Heart right ventricle (tissue), 16 donors: ENCODE measurements at regions not wholly inside any gene's neighbourhood (a gene's known extent, or its start where the extent isn't known, plus 50 kb on each side); places are given as distances from the start of the nearest gene placed in this dataset.

Experiments
- ATAC-seq, 8 donors: fragments of 200-7000 bp; cut with Tn5 transposase; one replicate each; pipeline ENCODE4 v1.9.1; 2020; ENCODE audit warnings: mild to moderate bottlenecking in 8 of 8, moderate library complexity in 8 of 8, moderate number of reproducible peaks in 1 of 8
- DNase-seq, 2 donors: peaks; one replicate each; pipeline ENCODE4 v3.0.0-alpha.2; 2020
- H3K27ac ChIP-seq, 10 donors: fragments of 200-600 bp; sonication (generic) in 2 of 10; one replicate each; pipeline versions ENCODE4 v1.5.0 to v1.8.0; 2020 to 2022; ENCODE audit warnings: mild to moderate bottlenecking in 3 of 10
- H3K27me3 ChIP-seq, 7 donors: fragments of 200-600 bp; one replicate each; pipeline ENCODE4 v1.8.0; 2021 to 2022; ENCODE audit warnings: mild to moderate bottlenecking in 2 of 7
- H3K36me3 ChIP-seq, 9 donors: fragments of 200-600 bp; sonication (generic) in 1 of 9; one replicate each; pipeline versions ENCODE4 v1.5.0 to v1.8.0; 2020 to 2022; ENCODE audit warnings: mild to moderate bottlenecking in 2 of 9
- H3K4me1 ChIP-seq, 9 donors: fragments of 200-600 bp; sonication (generic) in 1 of 9; one replicate each; pipeline versions ENCODE4 v1.5.0 to v1.8.0; 2020 to 2022; ENCODE audit warnings: mild to moderate bottlenecking in 4 of 9
- H3K4me3 ChIP-seq, 10 donors: fragments of 200-600 bp; sonication (generic) in 2 of 10; one replicate each; pipeline versions ENCODE4 v1.5.0 to v1.8.0; 2020 to 2022; ENCODE audit warnings: mild to moderate bottlenecking in 7 of 10, moderate library complexity in 2 of 10
- H3K9me3 ChIP-seq, 11 donors: fragments of 200-600 bp in 10 of 11; sonication (generic) in 2 of 11; one replicate each; pipeline versions ENCODE4 v1.5.0 to v1.8.0; 2013 to 2022; ENCODE audit warnings: mild to moderate bottlenecking in 2 of 11, control low read depth in 1 of 11, moderate library complexity in 1 of 11
- WGBS, 2 donors: extraction: QIAGEN DNeasy Blood & Tissue Kit; methylation state at CpG; one replicate each; pipeline ENCODE4 v1.1.7; 2013; ENCODE audit warnings: inconsistent platforms in 1 of 2; 5-methylcytosine and 5-hydroxymethylcytosine counted together
- intact Hi-C, 10 donors: fragments of 100-400 bp; cut with DNase I; formaldehyde crosslinking; loops; one replicate each; pipeline versions ENCODE4 v1.11.1 to v1.14.2; 2022
- TF ChIP-seq, protein P1 (sequence below), 9 donors: fragments of 200-600 bp; sonication (generic) in 2 of 9; IDR thresholded peaks; one replicate each; pipeline versions ENCODE4 v1.5.0 to v1.8.0; 2021 to 2022; ENCODE audit warnings: antibody characterized with exemption in 9 of 9, mild to moderate bottlenecking in 5 of 9, moderate library complexity in 1 of 9
- donor health status: Arrhythmogenic right ventricular cardiomyopathy.
- donor health status: ischemic (EF 13 %, LVEDD 7.1; RV severe dilation, severe dysfunction).
- donor health status: healthy with polysubstance abuse.
- donor health status: DM: no; HTN: yes; CAD: no.
- donor health status: DM: no; HTN: no; CAD: no.
- donor health status: ischemic (EF 25% LVEDD 6.9; RV normal size, moderate dysfunction).
- donor health status: ischemic (EF 25% LVEDD 5.7; RV mildly dilated, moderate dysfunction).
- donor health status: healthy.
- donor health status: DM: yes; HTN: yes; CAD: no.
- donor health status: Ischemic cardiomyopathy.
- donor health status: ischemic (EF 35%, LVEDD 5.7; RV mildly dilated, moderate dysfunction).
- donor health status: nonischemic (EF 11% LVEDD 7.7; RV severe dilation, severe dysfunction).
- donor health status: DM: yes; HTN: yes; CAD: no.
- donor health status: PGD.
- donor health status: ischemic (EF 29% LVEDD 5.4; RV normal size, mild dysfunction).
- donor health status: nonischemic (EF 23%, LVEDD 6.1; RV moderate dilation, normal function).

DNA sequence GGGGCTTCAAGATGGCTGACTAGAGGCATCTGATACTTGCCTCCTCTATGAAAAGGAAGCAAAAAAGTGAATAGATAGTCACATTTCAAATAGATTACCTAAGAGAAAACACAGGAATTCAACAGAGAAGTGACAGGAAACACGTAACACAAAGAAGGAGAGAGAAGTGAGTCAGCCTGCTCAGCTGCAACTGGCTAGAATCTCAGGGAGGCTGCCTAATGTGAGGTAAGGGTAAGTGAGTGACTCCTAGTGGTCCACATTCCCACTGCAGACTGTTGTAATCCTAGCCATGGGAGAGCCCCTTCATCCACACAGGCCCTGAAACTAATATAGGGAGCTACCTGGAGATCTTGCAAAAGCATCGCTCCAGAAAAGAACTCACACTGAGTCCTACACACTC lies 179.2 kb downstream of the SLC7A11 start:
- TF ChIP-seq, protein P1, sequence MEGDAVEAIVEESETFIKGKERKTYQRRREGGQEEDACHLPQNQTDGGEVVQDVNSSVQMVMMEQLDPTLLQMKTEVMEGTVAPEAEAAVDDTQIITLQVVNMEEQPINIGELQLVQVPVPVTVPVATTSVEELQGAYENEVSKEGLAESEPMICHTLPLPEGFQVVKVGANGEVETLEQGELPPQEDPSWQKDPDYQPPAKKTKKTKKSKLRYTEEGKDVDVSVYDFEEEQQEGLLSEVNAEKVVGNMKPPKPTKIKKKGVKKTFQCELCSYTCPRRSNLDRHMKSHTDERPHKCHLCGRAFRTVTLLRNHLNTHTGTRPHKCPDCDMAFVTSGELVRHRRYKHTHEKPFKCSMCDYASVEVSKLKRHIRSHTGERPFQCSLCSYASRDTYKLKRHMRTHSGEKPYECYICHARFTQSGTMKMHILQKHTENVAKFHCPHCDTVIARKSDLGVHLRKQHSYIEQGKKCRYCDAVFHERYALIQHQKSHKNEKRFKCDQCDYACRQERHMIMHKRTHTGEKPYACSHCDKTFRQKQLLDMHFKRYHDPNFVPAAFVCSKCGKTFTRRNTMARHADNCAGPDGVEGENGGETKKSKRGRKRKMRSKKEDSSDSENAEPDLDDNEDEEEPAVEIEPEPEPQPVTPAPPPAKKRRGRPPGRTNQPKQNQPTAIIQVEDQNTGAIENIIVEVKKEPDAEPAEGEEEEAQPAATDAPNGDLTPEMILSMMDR (IDR thresholded peaks at IDR 0.05), result no peak
- no peaks in the 10 kb centered on the region for H3K4me1 ChIP-seq
- 71 to 72% methylated on average over 2 of the region's 2 CpGs for WGBS, 2 donors
- no peaks in the 10 kb centered on the region for H3K36me3 ChIP-seq
- peaks cover 0 to 13% (median 0%) of the 10 kb centered on the region in 11 donors for H3K9me3 ChIP-seq
- H3K27ac ChIP-seq, result no peak overlapping the region
- intact Hi-C loops, result no loop called here
- ATAC-seq (no peak), DNase-seq (no peak)
- H3K4me3 ChIP-seq, result no peak overlapping the region
- no peaks in the 10 kb centered on the region for H3K27me3 ChIP-seq

- ATAC-seq, result no peak
These were observed 185.6 kb downstream of the SLC7A11 start for GRCh38 chr4:138056541-138056940.

DNA sequence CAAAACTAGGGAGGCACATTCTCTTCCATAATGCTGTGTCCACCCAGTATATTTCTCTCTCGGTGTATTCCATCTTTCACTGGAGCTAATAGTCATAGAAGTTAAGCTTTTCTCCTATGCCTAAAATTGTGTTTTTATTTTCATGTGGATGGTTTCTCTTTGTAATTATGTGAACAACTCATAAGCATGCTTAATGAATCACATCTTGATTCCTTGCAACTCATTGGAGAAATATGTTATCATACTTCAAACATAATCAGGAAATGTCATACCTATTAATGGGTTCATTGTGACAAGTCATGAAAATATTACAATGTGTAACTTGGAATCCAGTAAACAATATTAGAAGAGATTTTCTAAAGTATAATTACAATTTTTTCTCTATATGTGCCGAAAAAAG lies 186.3 kb downstream of the SLC7A11 start:
- Histone ChIP-seq H3K36me3 (no peaks in the 10 kb centered on the region), H3K9me3 (no peaks in the 10 kb centered on the region), H3K4me1 (peaks cover 0 to 5% (median 0%) of the 10 kb centered on the region in 9 donors), H3K4me3 (no peak overlapping the region), H3K27ac (no peak overlapping the region), H3K27me3 (peaks cover 0 to 6% (median 0%) of the 10 kb centered on the region in 7 donors)
- DNase-seq, result no peak
- 90 to 95% methylated on average over 2 of the region's 2 CpGs for WGBS, 2 donors
- TF ChIP-seq, protein P1 (IDR thresholded peaks at IDR 0.05), result no peak
- ATAC-seq, result no peak
- intact Hi-C loops, result no loop called here

More at GRCh38 chr4:138056541-138056940, 185.6 kb downstream of the SLC7A11 start:
- DNase-seq, result no peak
- intact Hi-C loops, result no loop called here
- Histone ChIP-seq H3K4me3 (no peak overlapping the region), H3K9me3 (no peaks in the 10 kb centered on the region), H3K4me1 (peaks cover 0 to 5% (median 0%) of the 10 kb centered on the region in 9 donors), H3K27ac (no peak overlapping the region), H3K27me3 (peaks cover 0 to 6% (median 0%) of the 10 kb centered on the region in 7 donors), H3K36me3 (no peaks in the 10 kb centered on the region)
- WGBS, 2 donors, result 47 to 73% methylated on average over 2 of the region's 2 CpGs
- TF ChIP-seq, protein P1 (IDR thresholded peaks at IDR 0.05), result no peak

DNA sequence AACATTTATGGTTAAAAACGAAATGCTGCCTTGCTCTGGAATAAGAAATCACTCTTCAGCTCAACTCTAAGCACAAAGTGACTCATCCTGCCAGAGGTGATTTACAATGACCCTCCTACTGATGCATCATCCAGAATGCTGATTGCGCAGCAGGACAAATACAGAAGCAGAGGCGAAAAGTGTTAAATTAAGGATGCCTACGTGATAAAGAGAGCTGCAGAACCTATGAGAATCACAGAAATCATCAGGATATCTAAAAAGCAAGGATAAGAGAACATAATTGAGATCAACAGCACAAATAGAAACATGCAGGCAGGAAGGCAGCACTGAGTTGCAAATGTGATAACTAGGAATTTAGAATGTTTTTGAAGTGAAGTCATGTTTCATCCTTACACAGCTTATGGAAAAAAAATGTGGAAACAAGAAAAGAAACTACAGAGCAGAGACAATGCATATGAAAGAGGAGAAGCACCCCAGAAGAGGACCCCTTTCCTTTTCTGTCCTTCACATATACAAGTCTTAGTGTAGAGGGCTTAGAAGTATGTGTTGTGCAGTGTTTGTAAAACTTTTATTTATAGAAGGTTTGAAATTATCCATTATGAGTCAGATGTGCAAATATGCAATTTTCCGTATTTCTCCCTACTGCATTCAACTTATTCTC lies 188.4 kb downstream of the SLC7A11 start:
- H3K36me3 ChIP-seq, result no peaks in the 10 kb centered on the region
- H3K27ac ChIP-seq, result no peak overlapping the region
- no peak overlapping the region for H3K4me3 ChIP-seq
- H3K9me3 ChIP-seq, result no peaks in the 10 kb centered on the region
- peaks cover 0 to 6% (median 0%) of the 10 kb centered on the region in 7 donors for H3K27me3 ChIP-seq
- ATAC-seq, result no peak
- WGBS, 2 donors, result 48 to 58% methylated on average over 5 of the region's 5 CpGs
- TF ChIP-seq, protein P1 (IDR thresholded peaks at IDR 0.05), result no peak
- no peak for DNase-seq
- peaks cover 0 to 5% (median 0%) of the 10 kb centered on the region in 9 donors for H3K4me1 ChIP-seq
- intact Hi-C loops, result no loop called here
